SK-N-SH (cell line): ENCODE measurements at regions not wholly inside any gene's neighbourhood (a gene's known extent, or its start where the extent isn't known, plus 50 kb on each side); places are given as distances from the start of the nearest gene placed in this dataset.

Experiments used
- CTCF ChIA-PET: fragments of 300-600, 350-600 bp; formaldehyde crosslinking; extraction: SDS; loops from one replicate; lab custom pipeline; 2021; lab: Yijun Ruan, JAX
- POLR2A ChIA-PET: fragments of 350-600 bp; sonication (Branson Sonifier 250); formaldehyde crosslinking; extraction: SDS; loops from one replicate; lab custom pipeline; 2020; ENCODE audit warnings: antibody characterized with exemption, inconsistent platforms; lab: Yijun Ruan, JAX
- DNase-seq: peaks from one replicate; pipeline ENCODE4 v3.0.0; 2012
- H2AFZ ChIP-seq: fragments of 200-600 bp; sonication (generic); 2 replicates; pipeline ENCODE4 v1.8.1; 2016; ENCODE audit warnings: antibody characterized with exemption, mild to moderate bottlenecking, low read depth
- H3F3A ChIP-seq: fragments of 200-600 bp; sonication (generic); replicated peaks from 2 replicates; pipeline ENCODE3; 2016; ENCODE audit warnings: antibody characterized with exemption, mild to moderate bottlenecking; ENCODE audit not compliant: insufficient read depth
- H3K27ac ChIP-seq, 2 experiments: fragments of 200-500 bp in 1 of 2; fragments of 200-600 bp in 1 of 2; sonication (Bioruptor generic) in 1 of 2; sonication (generic), shearing (Covaris generic) in 1 of 2; 2 replicates each; pipeline versions ENCODE4 v1.5.1 to v1.6.1; 2014 to 2016; ENCODE audit warnings: low read depth in 2 of 2, inconsistent platforms in 1 of 2, low read length in 1 of 2, mild to moderate bottlenecking in 1 of 2, mixed read lengths in 1 of 2
- H3K27me3 ChIP-seq: fragments of 200-600 bp; sonication (generic), shearing (Covaris generic); 2 replicates; pipeline ENCODE4 v1.6.1; 2016; ENCODE audit warnings: mixed run types; ENCODE audit not compliant: insufficient read depth
- H3K36me3 ChIP-seq, 2 experiments: fragments of 200-500 bp in 1 of 2; fragments of 200-600 bp in 1 of 2; sonication (Bioruptor generic) in 1 of 2; sonication (generic) in 1 of 2; replicated peaks in 1 of 2; 2 replicates each; pipeline versions ENCODE3 to v1.5.1; 2014 to 2016; ENCODE audit warnings: low read length in 1 of 2, mild to moderate bottlenecking in 1 of 2; ENCODE audit not compliant: insufficient read depth in 2 of 2, control insufficient read depth in 1 of 2
- H3K4me1 ChIP-seq, 2 experiments: fragments of 200-500 bp in 1 of 2; fragments of 200-600 bp in 1 of 2; sonication (Bioruptor generic) in 1 of 2; sonication (generic), shearing (Covaris generic) in 1 of 2; 2 replicates each; pipeline versions ENCODE4 v1.5.1 to v1.6.1; 2014 to 2016; ENCODE audit warnings: low read depth in 1 of 2, low read length in 1 of 2, mixed run types in 1 of 2; ENCODE audit not compliant: insufficient read depth in 2 of 2, control insufficient read depth in 1 of 2
- H3K4me2 ChIP-seq: fragments of 200-600 bp; sonication (generic), shearing (Covaris generic); 2 replicates; pipeline ENCODE4 v1.6.1; 2017; ENCODE audit warnings: mixed run types
- H3K4me3 ChIP-seq, 2 experiments: fragments of 200-500 bp in 1 of 2; fragments of 200-600 bp in 1 of 2; sonication (Bioruptor generic) in 1 of 2; sonication (generic), shearing (Covaris generic) in 1 of 2; 2 replicates each; pipeline versions ENCODE4 v1.5.1 to v1.8.1; 2014 to 2016; ENCODE audit warnings: low read depth in 2 of 2, inconsistent platforms in 1 of 2, low read length in 1 of 2, mild to moderate bottlenecking in 1 of 2, mixed read lengths in 1 of 2, moderate library complexity in 1 of 2
- H3K79me2 ChIP-seq: fragments of 200-600 bp; sonication (generic); 2 replicates; pipeline ENCODE4 v1.8.1; 2017; ENCODE audit warnings: mild to moderate bottlenecking; ENCODE audit not compliant: insufficient read depth
- H3K9ac ChIP-seq: fragments of 200-600 bp; sonication (generic); 2 replicates; pipeline ENCODE4 v1.6.1; 2017; ENCODE audit warnings: mixed run types
- H3K9me2 ChIP-seq: fragments of 200-600 bp; sonication (generic); 2 replicates; pipeline ENCODE4 v1.6.1; 2017; ENCODE audit warnings: mixed run types
- H3K9me3 ChIP-seq: fragments of 200-600 bp; sonication (generic); 2 replicates; pipeline ENCODE4 v1.6.1; 2017; ENCODE audit warnings: mixed run types, mild to moderate bottlenecking, moderate library complexity
- H4K20me1 ChIP-seq: fragments of 200-600 bp; sonication (generic); 2 replicates; pipeline ENCODE4 v1.6.1; 2017; ENCODE audit warnings: mild to moderate bottlenecking, mixed run types; ENCODE audit not compliant: insufficient read depth
- NFIC ChIP-seq: IDR thresholded peaks from 2 replicates; pipeline ENCODE4 v1.4.0; 2012; ENCODE audit warnings: borderline replicate concordance
- REST ChIP-seq: IDR thresholded peaks from 2 replicates; pipeline ENCODE4 v1.6.1; 2012; ENCODE audit warnings: mild to moderate bottlenecking, low read depth, low read length, moderate library complexity
- RFX5 ChIP-seq: IDR thresholded peaks from 2 replicates; pipeline ENCODE4 v1.6.1; 2012; ENCODE audit warnings: mild to moderate bottlenecking, improper control_type of control experiment, low read length
- TEAD4 ChIP-seq: IDR thresholded peaks from 2 replicates; pipeline ENCODE4 v1.4.0; 2012; ENCODE audit warnings: mild to moderate bottlenecking, borderline replicate concordance; ENCODE audit not compliant: insufficient read depth
- USF1 ChIP-seq: IDR thresholded peaks from 2 replicates; pipeline ENCODE4 v1.4.0; 2012; ENCODE audit warnings: low read depth, borderline replicate concordance
- ZBTB33 ChIP-seq: IDR thresholded peaks from 2 replicates; pipeline ENCODE4 v1.4.0; 2012; ENCODE audit warnings: low read depth, borderline replicate concordance
- WGBS: methylation state at CpG from one replicate; pipeline ENCODE4 v1.1.6; 2017; ENCODE audit warnings: low lambda C conversion rate; 5-methylcytosine and 5-hydroxymethylcytosine counted together

GRCh38 chr2:234240917-234241316, 190.4 kb downstream of the SPP2 start (continued):
- TF ChIP-seq REST: no peak
- no peak for TF ChIP-seq ZBTB33
- TF ChIP-seq, all 33 proteins: peak for 7

- Histone ChIP-seq H3K9ac (no peak overlapping the region), H3K4me1 (no peaks in the 10 kb centered on the region), H3K79me2 (no peaks in the 10 kb centered on the region; the same call in 1 of the 2 replicates), H3K4me3 (no peak overlapping the region), H3K36me3 (no peaks in the 10 kb centered on the region), H3F3A (peaks cover 5% of the 10 kb centered on the region), H2AFZ (no peak overlapping the region), H3K4me2 (no peak overlapping the region), H4K20me1 (no peaks in the 10 kb centered on the region), H3K9me3 (0 out of 2 replicates have a peak, but pooled peaks cover 6% of the 10 kb centered on the region), H3K27me3 (no peaks in the 10 kb centered on the region), H3K9me2 (no peaks in the 10 kb centered on the region), H3K27ac (no peak overlapping the region)
- TF ChIP-seq NFIC (no peak), TEAD4 (no peak), RFX5 (no peak), USF1 (no peak)
- DNase-seq: no peak
- POLR2A ChIA-PET: no interaction called here
- CTCF ChIA-PET: interaction anchor here (0.9 to 1.7 kb wide), 2 partner anchors 23 to 76 kb away, joined by 3 to 7 read pairs; no protein-coding TSS in a partner anchor
These were observed 184.7 kb downstream of the SPP2 start for GRCh38 chr2:234235191-234235590.

GRCh38 chr2:234231460-234231859, 181.0 kb downstream of the SPP2 start:
- no peak overlapping the region for H3K9ac ChIP-seq
- WGBS: 93% methylated on average over 1 of the region's 1 CpG

More at GRCh38 chr2:234231460-234231859, 181.0 kb downstream of the SPP2 start:
- Histone ChIP-seq H3K36me3 (no peaks in the 10 kb centered on the region), H3K9me2 (no peaks in the 10 kb centered on the region), H3K4me2 (no peak overlapping the region), H3K4me3 (no peak overlapping the region), H2AFZ (no peak overlapping the region), H3K27me3 (no peaks in the 10 kb centered on the region), H4K20me1 (no peaks in the 10 kb centered on the region), H3K9me3 (no peaks in the 10 kb centered on the region), H3K4me1 (no peaks in the 10 kb centered on the region), H3K27ac (no peak overlapping the region), H3F3A (no peaks in the 10 kb centered on the region), H3K79me2 (no peaks in the 10 kb centered on the region)
- CTCF ChIA-PET: interaction anchor here (0.7 kb wide), 1 partner anchor 14 kb away, joined by 3 read pairs; no protein-coding TSS in a partner anchor
- POLR2A ChIA-PET: no interaction called here
- TF ChIP-seq USF1: no peak
- DNase-seq: no peak
